ENCODE measurements at regions not wholly inside any gene's neighbourhood (a gene's known extent, or its start where the extent isn't known, plus 50 kb on each side); places are given as distances from the start of the nearest gene placed in this dataset.

GRCh38 chr1:5385956-5386355, 606.3 kb downstream of the NPHP4 start:
- Histone ChIP-seq H3K4me1 (ENCODE audit: control insufficient read depth in 2 of 2, insufficient read depth in 1 of 2, low read depth in 1 of 2, low read length in 2 of 2) (peaks cover 0 to 4% of the 10 kb centered on the region in 2 donors), H3K14ac (ENCODE audit: low read length) (no peak overlapping the region), H3K27me3 (ENCODE audit: control insufficient read depth in 3 of 3, insufficient read depth in 3 of 3, low read depth in 1 of 3, low read length in 3 of 3) (no peaks in the 10 kb centered on the region), H3K4ac (ENCODE audit: low read length) (no peak overlapping the region), H4K91ac (ENCODE audit: low read depth, low read length, poor library complexity) (no peak overlapping the region), H2BK120ac (ENCODE audit: low read depth, low read length) (no peak overlapping the region), H3K18ac (ENCODE audit: low read length) (peak overlapping the region; percentile 8), H3K4me2 (ENCODE audit: insufficient read depth, low read length, poor library complexity, severe bottlenecking) (no peak overlapping the region), H2BK5ac (ENCODE audit: low read length) (no peak overlapping the region), H4K8ac (ENCODE audit: low read depth, low read length) (no peak overlapping the region), H2BK12ac (ENCODE audit: low read length) (no peak overlapping the region), H2BK15ac (ENCODE audit: low read length) (no peak overlapping the region), H3K79me1 (ENCODE audit: low read depth, low read length) (peaks cover 2% of the 10 kb centered on the region), H3K27ac (replicated peaks; ENCODE audit: low read length) (no peak overlapping the region), H3K9ac (ENCODE audit: low read depth, low read length, poor library complexity) (no peak overlapping the region), H2AK5ac (ENCODE audit: low read depth, low read length) (no peak overlapping the region), H2AFZ (ENCODE audit: low read length) (no peak overlapping the region), H3K9me3 (replicated peaks in 1 of 2; ENCODE audit: control insufficient read depth in 2 of 2, insufficient read depth in 1 of 2, low read depth in 1 of 2, low read length in 2 of 2) (no peaks in the 10 kb centered on the region), H3K36me3 (replicated peaks in 1 of 2; ENCODE audit: control insufficient read depth in 2 of 2, insufficient read depth in 2 of 2, low read length in 2 of 2) (peaks cover 0 to 1% of the 10 kb centered on the region in 2 donors), H3K4me3 (ENCODE audit: low read length in 2 of 2) (no peak overlapping the region), H3K23ac (ENCODE audit: low read depth, low read length, poor library complexity) (no peak overlapping the region)
- no peak for DNase-seq (ENCODE audit: low spot score)
- no CpG with 5 or more reads among the region's 7 CpGs for WGBS, 2 donors (ENCODE audit: extremely low coverage in 2 of 2, insufficient read length in 2 of 2, insufficient replicate concordance in 1 of 2)

GRCh38 chr1:5385096-5385799, 607.0 kb downstream of the NPHP4 start:
- Histone ChIP-seq H4K8ac (ENCODE audit: low read depth, low read length) (no peak overlapping the region), H3K4me2 (ENCODE audit: insufficient read depth, low read length, poor library complexity, severe bottlenecking) (no peak overlapping the region), H3K79me1 (ENCODE audit: low read depth, low read length) (peaks cover 2% of the 10 kb centered on the region), H2BK15ac (ENCODE audit: low read length) (no peak overlapping the region), H4K91ac (ENCODE audit: low read depth, low read length, poor library complexity) (no peak overlapping the region), H2BK5ac (ENCODE audit: low read length) (no peak overlapping the region), H3K23ac (ENCODE audit: low read depth, low read length, poor library complexity) (no peak overlapping the region), H3K9ac (ENCODE audit: low read depth, low read length, poor library complexity) (no peak overlapping the region), H3K18ac (ENCODE audit: low read length) (no peak overlapping the region), H2BK120ac (ENCODE audit: low read depth, low read length) (no peak overlapping the region), H3K4me1 (ENCODE audit: control insufficient read depth in 2 of 2, insufficient read depth in 1 of 2, low read depth in 1 of 2, low read length in 2 of 2) (peaks cover 0 to 4% of the 10 kb centered on the region in 2 donors), H2AFZ (ENCODE audit: low read length) (no peak overlapping the region), H3K27ac (replicated peaks; ENCODE audit: low read length) (no peak overlapping the region), H3K4me3 (ENCODE audit: low read length in 2 of 2) (no peak overlapping the region), H3K4ac (ENCODE audit: low read length) (no peak overlapping the region), H3K27me3 (ENCODE audit: control insufficient read depth in 3 of 3, insufficient read depth in 3 of 3, low read depth in 1 of 3, low read length in 3 of 3) (no peaks in the 10 kb centered on the region), H3K14ac (ENCODE audit: low read length) (no peak overlapping the region), H2BK12ac (ENCODE audit: low read length) (no peak overlapping the region), H2AK5ac (ENCODE audit: low read depth, low read length) (no peak overlapping the region), H3K9me3 (replicated peaks in 1 of 2; ENCODE audit: control insufficient read depth in 2 of 2, insufficient read depth in 1 of 2, low read depth in 1 of 2, low read length in 2 of 2) (no peaks in the 10 kb centered on the region), H3K36me3 (replicated peaks in 1 of 2; ENCODE audit: control insufficient read depth in 2 of 2, insufficient read depth in 2 of 2, low read length in 2 of 2) (peaks cover 0 to 1% of the 10 kb centered on the region in 2 donors)
- no CpG with 5 or more reads among the region's 14 CpGs for WGBS, 2 donors (ENCODE audit: extremely low coverage in 2 of 2, insufficient read length in 2 of 2, insufficient replicate concordance in 1 of 2)
- DNase-seq (ENCODE audit: low spot score) = no peak

GRCh38 chr1:5381491-5381890, 610.7 kb downstream of the NPHP4 start:
- Histone ChIP-seq H3K79me1 (ENCODE audit: low read depth, low read length) (no peaks in the 10 kb centered on the region), H3K4ac (ENCODE audit: low read length) (no peak overlapping the region), H2BK5ac (ENCODE audit: low read length) (no peak overlapping the region), H2BK12ac (ENCODE audit: low read length) (no peak overlapping the region), H4K91ac (ENCODE audit: low read depth, low read length, poor library complexity) (no peak overlapping the region), H3K4me1 (ENCODE audit: control insufficient read depth in 2 of 2, insufficient read depth in 1 of 2, low read depth in 1 of 2, low read length in 2 of 2) (peaks cover 0 to 4% of the 10 kb centered on the region in 2 donors), H3K27me3 (ENCODE audit: control insufficient read depth in 3 of 3, insufficient read depth in 3 of 3, low read depth in 1 of 3, low read length in 3 of 3) (no peaks in the 10 kb centered on the region), H3K9me3 (replicated peaks in 1 of 2; ENCODE audit: control insufficient read depth in 2 of 2, insufficient read depth in 1 of 2, low read depth in 1 of 2, low read length in 2 of 2) (peaks cover 0 to 2% of the 10 kb centered on the region in 2 donors), H3K4me3 (ENCODE audit: low read length in 2 of 2) (no peak overlapping the region), H2AFZ (ENCODE audit: low read length) (no peak overlapping the region), H2BK120ac (ENCODE audit: low read depth, low read length) (no peak overlapping the region), H3K27ac (replicated peaks; ENCODE audit: low read length) (no peak overlapping the region), H4K8ac (ENCODE audit: low read depth, low read length) (no peak overlapping the region), H3K18ac (ENCODE audit: low read length) (no peak overlapping the region), H2BK15ac (ENCODE audit: low read length) (no peak overlapping the region), H3K4me2 (ENCODE audit: insufficient read depth, low read length, poor library complexity, severe bottlenecking) (no peak overlapping the region), H3K36me3 (replicated peaks in 1 of 2; ENCODE audit: control insufficient read depth in 2 of 2, insufficient read depth in 2 of 2, low read length in 2 of 2) (no peaks in the 10 kb centered on the region), H3K14ac (ENCODE audit: low read length) (no peak overlapping the region), H3K9ac (ENCODE audit: low read depth, low read length, poor library complexity) (no peak overlapping the region), H2AK5ac (ENCODE audit: low read depth, low read length) (no peak overlapping the region), H3K23ac (ENCODE audit: low read depth, low read length, poor library complexity) (no peak overlapping the region)
- no peak for DNase-seq (ENCODE audit: low spot score)
- no CpG with 5 or more reads among the region's 7 CpGs for WGBS, 2 donors (ENCODE audit: extremely low coverage in 2 of 2, insufficient read length in 2 of 2, insufficient replicate concordance in 1 of 2)

GRCh38 chr1:5379176-5379759, 613.0 kb downstream of the NPHP4 start:
- Histone ChIP-seq H3K14ac (ENCODE audit: low read length) (no peak overlapping the region), H3K4me3 (ENCODE audit: low read length in 2 of 2) (no peak overlapping the region), H4K8ac (ENCODE audit: low read depth, low read length) (no peak overlapping the region), H3K23ac (ENCODE audit: low read depth, low read length, poor library complexity) (no peak overlapping the region), H4K91ac (ENCODE audit: low read depth, low read length, poor library complexity) (no peak overlapping the region), H2BK15ac (ENCODE audit: low read length) (no peak overlapping the region), H2BK5ac (ENCODE audit: low read length) (no peak overlapping the region), H2AK5ac (ENCODE audit: low read depth, low read length) (no peak overlapping the region), H3K4ac (ENCODE audit: low read length) (no peak overlapping the region), H3K79me1 (ENCODE audit: low read depth, low read length) (no peaks in the 10 kb centered on the region), H3K27ac (replicated peaks; ENCODE audit: low read length) (no peak overlapping the region), H3K36me3 (replicated peaks in 1 of 2; ENCODE audit: control insufficient read depth in 2 of 2, insufficient read depth in 2 of 2, low read length in 2 of 2) (no peaks in the 10 kb centered on the region), H3K9ac (ENCODE audit: low read depth, low read length, poor library complexity) (no peak overlapping the region), H2BK12ac (ENCODE audit: low read length) (no peak overlapping the region), H3K4me2 (ENCODE audit: insufficient read depth, low read length, poor library complexity, severe bottlenecking) (no peak overlapping the region), H2AFZ (ENCODE audit: low read length) (no peak overlapping the region), H3K18ac (ENCODE audit: low read length) (peak overlapping the region; percentile 50), H3K4me1 (ENCODE audit: control insufficient read depth in 2 of 2, insufficient read depth in 1 of 2, low read depth in 1 of 2, low read length in 2 of 2) (no peaks in the 10 kb centered on the region), H3K9me3 (replicated peaks in 1 of 2; ENCODE audit: control insufficient read depth in 2 of 2, insufficient read depth in 1 of 2, low read depth in 1 of 2, low read length in 2 of 2) (peaks cover 0 to 3% of the 10 kb centered on the region in 2 donors), H2BK120ac (ENCODE audit: low read depth, low read length) (no peak overlapping the region), H3K27me3 (ENCODE audit: control insufficient read depth in 3 of 3, insufficient read depth in 3 of 3, low read depth in 1 of 3, low read length in 3 of 3) (no peaks in the 10 kb centered on the region)
- DNase-seq (ENCODE audit: low spot score) = no peak
- no CpG with 5 or more reads among the region's 12 CpGs for WGBS, 2 donors (ENCODE audit: extremely low coverage in 2 of 2, insufficient read length in 2 of 2, insufficient replicate concordance in 1 of 2)
